NCI-H1930 (cell line): ENCODE measurements at regions not wholly inside any gene's neighbourhood (a gene's known extent, or its start where the extent isn't known, plus 50 kb on each side); places are given as distances from the start of the nearest gene placed in this dataset.

ENCODE experiments used
- DNase-seq, 2 experiments: peaks; one replicate each; lab custom pipeline; 2025; lab: John Stamatoyannopoulos, UW

DNA sequence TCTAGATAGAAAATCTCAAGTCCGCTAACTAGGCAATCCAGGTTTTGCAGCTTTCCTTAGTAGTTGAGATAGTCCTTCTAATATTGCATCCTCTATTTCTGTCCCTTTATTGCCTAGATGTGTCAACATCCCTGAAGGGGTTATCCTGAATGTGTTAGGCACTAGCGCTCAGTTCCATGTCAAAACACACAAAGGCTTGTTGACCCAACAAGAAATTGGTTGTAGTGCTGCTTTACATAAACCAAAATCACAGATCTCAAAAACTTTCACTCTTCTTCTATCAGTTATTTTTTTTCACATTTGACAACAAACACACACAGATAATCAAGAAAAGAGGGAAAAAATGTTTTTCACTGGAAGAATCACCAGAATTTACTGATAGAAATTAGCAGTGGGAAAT, 51.4 kb upstream of the SOX2 start:
- no peak for DNase-seq

DNA sequence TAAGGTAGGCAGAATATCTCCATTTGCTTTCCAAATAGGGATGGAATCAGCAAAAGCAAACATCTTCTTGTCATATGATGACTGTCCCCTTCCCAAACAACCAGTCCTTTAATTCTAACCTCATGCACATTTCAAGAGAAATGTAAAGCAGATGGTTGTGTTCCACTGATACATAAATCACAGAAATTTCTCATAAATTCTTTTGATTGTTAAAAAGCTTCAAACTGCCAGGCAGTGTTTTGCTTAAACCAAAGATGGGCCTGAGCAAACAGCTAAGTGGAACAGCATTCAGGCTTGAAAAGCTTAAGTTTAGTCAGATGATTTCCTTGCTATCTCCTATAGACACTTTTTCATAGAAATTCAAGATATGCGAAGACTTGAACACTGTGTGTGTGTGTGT, 74.3 kb upstream of the SOX2 start:
- DNase-seq, result no peak

DNA sequence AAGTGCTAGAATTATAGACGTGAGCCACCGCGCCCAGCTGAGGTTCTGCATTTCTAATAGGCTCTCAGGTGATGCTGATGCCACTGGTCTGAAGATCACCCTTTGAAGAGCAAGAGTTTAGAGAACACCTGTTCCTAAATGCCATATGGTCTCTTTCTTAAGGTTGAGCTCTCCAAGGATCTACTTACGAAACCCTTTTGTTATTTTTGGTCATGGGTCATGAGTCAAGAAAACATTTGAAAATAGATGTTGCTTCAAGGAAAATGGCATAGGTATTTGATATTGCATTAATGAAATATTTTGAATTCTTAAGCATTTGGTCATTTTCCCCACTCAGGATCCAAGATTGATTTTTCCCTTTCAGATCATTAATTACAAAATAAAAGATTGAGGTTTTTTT, 74.7 kb upstream of the SOX2 start:
- DNase-seq, result no peak

GRCh38 chr3:181635141-181635540, 76.6 kb upstream of the SOX2 start:
- DNase-seq, result no peak

DNA sequence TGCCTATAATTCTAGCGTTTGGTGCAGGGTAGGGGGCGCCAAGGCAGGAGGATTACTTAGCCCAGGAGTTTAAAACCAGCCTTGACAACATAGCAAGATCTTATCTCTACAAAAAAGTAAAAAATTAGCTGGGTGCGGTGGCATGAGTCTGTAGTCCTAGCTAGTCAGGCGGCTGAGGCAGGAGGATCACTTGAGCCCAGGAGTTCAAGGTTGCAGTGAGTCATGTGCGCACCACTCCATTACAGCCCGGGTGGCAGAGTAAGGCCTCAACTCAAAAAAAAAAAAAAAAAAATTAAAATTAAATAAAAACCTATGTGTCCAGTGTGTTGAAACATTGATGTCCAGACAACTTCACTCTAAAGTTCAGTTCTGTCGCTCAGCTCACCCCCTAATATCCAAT, 78.2 kb upstream of the SOX2 start:
- DNase-seq, result no peak

GRCh38 chr3:181631901-181632300, 79.8 kb upstream of the SOX2 start:
- peak; percentile 3 to 28 for DNase-seq

DNA sequence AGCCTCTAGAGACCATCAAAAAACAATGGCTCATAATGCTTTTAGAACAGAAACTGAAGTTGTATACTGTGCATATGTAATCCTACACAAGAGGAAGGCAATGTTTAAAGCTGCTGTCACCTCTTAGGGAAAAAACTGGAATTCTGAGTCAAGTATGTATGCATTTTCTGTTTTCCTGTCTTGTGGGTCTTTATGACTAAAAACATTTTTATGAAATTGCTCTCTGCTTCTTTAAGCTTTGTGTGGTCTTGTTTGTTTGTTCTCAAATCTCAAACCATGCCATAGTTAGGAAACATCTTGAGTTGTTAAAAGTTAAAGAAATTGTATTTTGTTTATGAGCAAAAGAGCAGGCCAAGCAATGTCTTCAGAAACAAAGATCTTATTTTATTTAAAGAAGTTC, 80.9 kb upstream of the SOX2 start:
- DNase-seq, result no peak

GRCh38 chr3:181629711-181630110, 82.0 kb upstream of the SOX2 start:
- DNase-seq, result no peak

DNA sequence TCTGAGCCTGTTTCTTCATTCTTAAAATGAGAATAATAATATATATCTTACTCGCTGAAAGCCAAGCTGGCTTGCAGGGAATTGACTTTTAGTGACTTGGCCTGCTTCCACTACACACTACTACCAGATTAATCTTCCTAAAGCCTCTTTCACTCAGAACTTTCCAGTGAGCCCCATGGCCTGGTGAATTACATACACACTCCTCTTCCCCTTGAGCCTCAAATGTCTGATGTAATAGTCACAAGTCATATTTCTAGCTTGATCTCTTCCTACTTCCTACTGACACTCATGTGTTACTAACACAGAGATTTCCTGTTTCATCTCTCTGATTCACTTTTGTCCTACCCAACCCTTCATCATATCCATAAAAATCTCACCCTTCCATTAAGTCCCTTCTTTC, 82.7 kb upstream of the SOX2 start:
- DNase-seq, result no peak

GRCh38 chr3:181628384-181628783, 83.3 kb upstream of the SOX2 start:
- no peak for DNase-seq

DNA sequence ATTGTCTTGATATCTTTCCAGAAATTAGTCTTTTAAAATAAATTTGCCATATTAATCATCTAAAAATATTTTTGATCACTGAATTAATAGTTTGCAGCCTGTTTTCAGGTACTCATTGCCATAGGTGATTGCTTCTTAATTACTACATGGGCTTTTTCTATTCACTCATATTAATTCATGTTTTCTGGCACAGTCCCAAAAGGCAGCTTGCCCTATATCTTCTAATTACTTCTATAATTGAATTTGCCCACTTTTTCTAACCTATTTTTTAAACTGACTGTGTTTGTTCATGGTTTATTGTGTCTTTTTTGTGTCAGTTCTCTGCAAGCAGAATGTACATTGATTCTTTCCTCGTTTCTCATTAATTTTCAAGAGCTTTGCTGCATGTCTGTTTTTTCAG, 85.7 kb upstream of the SOX2 start:
- DNase-seq, result peak; percentile 5 to 17

- peak; percentile 41 to 44 for DNase-seq
Measured at GRCh38 chr3:181623924-181624694, 87.6 kb upstream of the SOX2 start.

DNA sequence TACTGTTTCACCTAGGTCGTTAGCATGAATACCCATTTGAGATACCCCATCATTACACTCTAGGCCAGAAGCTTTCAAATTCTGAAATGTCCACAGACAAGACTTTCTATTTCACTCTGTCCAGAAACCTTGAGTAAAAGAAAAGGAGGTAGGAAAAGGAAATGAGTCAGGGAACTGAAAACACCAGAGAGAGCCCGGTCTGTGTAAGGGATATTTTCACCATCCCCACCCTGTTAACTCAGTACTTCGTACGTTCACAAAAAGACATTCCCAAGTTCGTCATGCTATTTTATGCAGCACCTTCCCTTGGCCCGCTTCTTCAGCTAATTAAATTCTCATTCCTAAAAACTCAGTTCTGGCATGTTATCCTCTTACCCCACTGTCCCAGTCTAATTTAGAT, 89.4 kb upstream of the SOX2 start:
- DNase-seq, result no peak

GRCh38 chr3:181619897-181620296, 91.8 kb upstream of the SOX2 start:
- no peak for DNase-seq

DNA sequence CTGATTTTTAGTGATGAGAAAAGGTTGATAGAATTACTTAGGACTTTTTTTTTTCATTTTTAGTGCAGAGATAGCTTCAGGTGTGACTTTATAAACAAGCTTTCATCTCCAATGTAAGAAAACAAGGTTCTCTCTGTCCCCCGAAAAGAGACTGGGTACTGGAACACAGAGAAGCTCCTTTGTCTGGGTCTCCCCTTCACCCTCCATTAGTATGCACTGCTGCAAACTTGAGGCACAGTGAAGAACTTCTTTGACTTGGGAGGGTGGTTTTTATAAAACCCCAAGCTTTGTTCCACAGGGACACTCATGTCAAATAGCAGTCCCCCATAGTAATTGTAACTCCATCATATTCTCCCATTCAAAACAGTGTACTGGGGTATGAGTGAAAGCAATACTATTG, 93.5 kb upstream of the SOX2 start:
- DNase-seq, result no peak

GRCh38 chr3:181616088-181617070, 95.3 kb upstream of the SOX2 start:
- DNase-seq, result no peak

GRCh38 chr3:181615666-181616065, 96.1 kb upstream of the SOX2 start:
- DNase-seq, result no peak

DNA sequence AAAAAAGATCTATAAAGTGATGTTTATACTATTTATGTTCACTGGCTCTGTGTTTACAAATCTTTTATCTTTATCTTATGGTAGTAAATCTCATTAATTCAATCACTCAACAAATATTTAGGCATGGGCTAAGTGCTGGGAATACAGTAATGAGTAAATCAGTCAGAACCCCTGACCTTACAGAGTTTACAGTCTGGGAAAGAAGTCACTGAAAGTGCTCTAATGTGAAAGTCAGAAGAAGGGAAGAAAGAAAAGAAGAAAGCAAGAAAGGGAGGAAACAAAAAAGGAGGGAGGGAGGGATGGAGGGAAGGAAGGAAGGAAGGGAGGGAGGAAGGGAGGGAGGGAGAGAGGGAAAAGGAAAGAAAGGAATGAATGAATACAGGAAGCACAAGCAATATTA, 96.8 kb upstream of the SOX2 start:
- DNase-seq, result no peak

GRCh38 chr3:181613813-181614212, 97.9 kb upstream of the SOX2 start:
- no peak for DNase-seq

DNA sequence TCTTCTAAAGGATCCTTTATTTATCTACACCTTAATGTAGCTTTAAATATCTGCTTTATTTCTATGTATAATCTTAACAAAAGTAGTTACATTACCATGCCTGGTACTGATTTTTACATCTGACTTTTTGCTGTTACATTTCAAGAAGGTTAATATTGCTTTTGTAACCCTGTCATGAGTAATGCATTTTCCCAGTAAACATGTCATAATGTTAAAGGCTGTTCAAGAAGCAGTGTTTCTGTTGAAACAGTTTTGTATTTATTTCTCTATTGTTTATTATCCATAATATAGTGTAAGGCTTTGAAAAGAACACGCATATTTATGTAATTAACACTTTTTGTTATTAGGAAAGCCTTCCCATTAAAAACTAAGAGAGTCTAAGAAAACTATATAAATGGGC, 98.5 kb upstream of the SOX2 start:
- DNase-seq, result no peak

DNA sequence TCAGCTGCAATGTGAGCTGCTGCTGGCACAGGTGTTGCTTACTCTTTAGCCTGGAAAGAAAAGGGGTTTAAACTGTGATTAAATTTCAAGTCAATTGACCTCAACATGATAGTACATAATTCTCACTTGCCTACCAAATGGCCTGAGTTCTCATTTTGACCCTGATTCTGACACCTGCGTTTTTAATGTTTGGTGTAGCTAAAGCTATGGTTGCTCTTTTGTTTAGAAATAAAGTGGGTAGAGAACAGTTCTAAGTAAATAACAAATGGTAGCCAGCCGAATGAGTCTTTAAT, 100.8 kb upstream of the SOX2 start:
- no peak for DNase-seq

- DNase-seq, result no peak
Measured at GRCh38 chr3:181610083-181610972, 101.4 kb upstream of the SOX2 start.
